Tibial artery (tissue), 4 donors: ENCODE measurements at regions not wholly inside any gene's neighbourhood (a gene's known extent, or its start where the extent isn't known, plus 50 kb on each side); places are given as distances from the start of the nearest gene placed in this dataset.
"Not testable (repeated sequence)": the region's sequence is repeated elsewhere in the genome, so short reads cannot be mapped to it uniquely, and the experiment has no call there.

Experiments used
- DNase-seq, 2 donors: peaks; one replicate each; pipeline ENCODE4 v3.0.0-alpha.2; 2019
- H3K27ac ChIP-seq, 2 donors: fragments of 200-600 bp; sonication (generic) in 1 of 2; 1 replicate in 1 of 2; 2 replicates in 1 of 2; pipeline ENCODE4 v1.5.1; 2018 to 2019; ENCODE audit warnings: mild to moderate bottlenecking in 1 of 2
- H3K27me3 ChIP-seq, 2 donors: fragments of 200-600 bp; sonication (generic) in 1 of 2; one replicate each; pipeline versions ENCODE4 v1.5.1 to v1.6.0; 2016 to 2019
- H3K36me3 ChIP-seq, 3 donors: fragments of 200-600 bp; sonication (generic) in 2 of 3; one replicate each; pipeline ENCODE4 v1.5.1; 2016 to 2019; ENCODE audit warnings: mild to moderate bottlenecking in 2 of 3
- H3K4me1 ChIP-seq, 4 donors: fragments of 200-600 bp; sonication (generic) in 2 of 4; 1 replicate in 3 of 4; 2 replicates in 1 of 4; pipeline ENCODE4 v1.5.1; 2016 to 2019
- H3K4me3 ChIP-seq, 2 donors: fragments of 200-600 bp; sonication (generic) in 1 of 2; 1 replicate in 1 of 2; 2 replicates in 1 of 2; pipeline ENCODE4 v1.5.1; 2018 to 2019; ENCODE audit warnings: mild to moderate bottlenecking in 2 of 2
- H3K9me3 ChIP-seq, 3 donors: fragments of 200-600 bp; sonication (generic) in 1 of 3; one replicate each; pipeline ENCODE4 v1.5.1; 2016 to 2019
- CTCF ChIP-seq, 2 experiments: fragments of 200-600 bp in 1 of 2; fragments of 450-650 bp in 1 of 2; IDR thresholded peaks; one replicate each; pipeline ENCODE4 v1.5.1; 2017 to 2019; ENCODE audit warnings: antibody characterized with exemption in 2 of 2, mild to moderate bottlenecking in 1 of 2, moderate library complexity in 1 of 2
- intact Hi-C: fragments of 100-400 bp; cut with DNase I; formaldehyde crosslinking; loops from one replicate; pipeline ENCODE4 v1.15.0; 2023; ENCODE audit warnings: low total_unique reads

DNA sequence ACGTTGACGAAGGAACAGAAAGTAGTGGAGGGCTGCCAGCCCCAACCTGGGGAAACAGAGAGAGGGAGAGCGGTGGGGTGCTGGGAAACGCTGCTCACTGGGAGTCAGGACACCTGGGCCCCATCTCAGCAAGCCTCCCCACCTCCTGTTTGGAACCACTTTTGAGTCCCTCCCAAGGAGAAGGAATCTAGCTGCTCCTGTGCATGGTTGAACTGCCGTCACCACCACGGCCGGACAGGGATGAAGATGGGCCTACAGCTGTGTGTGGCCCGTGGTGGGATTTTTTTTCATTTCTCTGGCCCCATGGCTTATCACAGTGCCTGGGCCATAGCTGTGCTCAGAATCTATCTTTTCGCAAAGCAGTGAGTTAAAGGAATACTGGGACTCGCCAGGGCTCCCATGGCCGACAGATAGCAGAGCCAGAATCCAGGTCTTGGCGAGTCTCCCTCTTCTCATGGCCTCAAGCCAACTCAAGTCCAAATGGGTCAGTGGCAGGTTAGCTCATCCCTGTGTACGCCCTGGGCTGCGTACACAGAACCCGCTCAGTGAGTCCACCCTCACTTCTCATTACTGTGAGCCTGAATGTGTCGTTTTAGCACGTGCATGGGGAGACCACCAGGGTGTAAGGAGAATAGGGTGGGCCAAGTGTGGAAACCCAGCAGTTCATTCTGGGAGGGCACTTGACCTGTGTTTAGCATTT is 271.2 kb downstream of the FAM43A start:
- Histone ChIP-seq H3K27me3 (peaks cover 0 to 4% of the 10 kb centered on the region in 2 donors), H3K9me3 (no peaks in the 10 kb centered on the region), H3K36me3 (no peaks in the 10 kb centered on the region), H3K4me3 (no peak overlapping the region), H3K27ac (no peak overlapping the region), H3K4me1 (no peaks in the 10 kb centered on the region)
- intact Hi-C loops = no loop called here
- no peak for DNase-seq
- TF ChIP-seq CTCF (IDR thresholded peaks at IDR 0.05) = no peak

- H3K9me3 ChIP-seq = no peaks in the 10 kb centered on the region
- no peak overlapping the region for H3K4me3 ChIP-seq
- peaks cover 0 to 4% of the 10 kb centered on the region in 2 donors for H3K27me3 ChIP-seq
- intact Hi-C loops = no loop called here
- H3K36me3 ChIP-seq = no peaks in the 10 kb centered on the region
- no peaks in the 10 kb centered on the region for H3K4me1 ChIP-seq
- TF ChIP-seq CTCF (IDR thresholded peaks at IDR 0.05) = no peak
- H3K27ac ChIP-seq = no peak overlapping the region
- no peak for DNase-seq
Measured at GRCh38 chr3:194957743-194958240, 272.1 kb downstream of the FAM43A start.

GRCh38 chr3:194959217-194959616 is 273.5 kb downstream of the FAM43A start:
- H3K9me3 ChIP-seq = no peaks in the 10 kb centered on the region
- H3K4me3 ChIP-seq = no peak overlapping the region
- TF ChIP-seq CTCF (IDR thresholded peaks at IDR 0.05) = no peak
- H3K27me3 ChIP-seq = peaks cover 0 to 4% of the 10 kb centered on the region in 2 donors
- intact Hi-C loops = no loop called here
- no peaks in the 10 kb centered on the region for H3K36me3 ChIP-seq
- H3K27ac ChIP-seq = no peak overlapping the region
- DNase-seq = no peak
- H3K4me1 ChIP-seq = no peaks in the 10 kb centered on the region

DNA sequence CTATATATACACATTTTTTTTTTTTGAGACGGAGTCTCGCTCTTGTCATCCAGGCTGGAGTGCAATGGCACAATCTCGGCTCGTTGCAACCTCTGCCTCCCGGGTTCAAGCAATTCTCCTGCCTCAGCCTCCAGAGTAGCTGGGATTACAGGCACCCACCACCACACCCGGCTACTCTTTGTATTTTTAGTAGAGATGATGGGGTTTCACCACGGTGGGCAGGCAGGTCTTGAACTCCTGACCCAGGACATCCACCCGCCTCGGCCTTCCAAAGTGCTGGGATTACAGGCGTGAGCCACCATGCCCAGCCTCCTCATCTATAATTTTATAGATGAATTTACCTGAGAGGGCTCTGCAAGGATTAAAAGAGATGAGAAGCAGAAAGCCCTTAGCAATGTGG is 274.0 kb downstream of the FAM43A start:
- H3K9me3 ChIP-seq, H3K36me3 ChIP-seq, intact Hi-C loops, H3K4me1 ChIP-seq, H3K4me3 ChIP-seq, H3K27me3 ChIP-seq, H3K27ac ChIP-seq, DNase-seq: not testable (repeated sequence)

- TF ChIP-seq CTCF (IDR thresholded peaks at IDR 0.05) = no peak
- no peak overlapping the region for H3K27ac ChIP-seq
- no peaks in the 10 kb centered on the region for H3K9me3 ChIP-seq
- peaks cover 0 to 4% of the 10 kb centered on the region in 2 donors for H3K27me3 ChIP-seq
- no peak for DNase-seq
- intact Hi-C loops = no loop called here
- H3K4me3 ChIP-seq = no peak overlapping the region
- H3K36me3 ChIP-seq = no peaks in the 10 kb centered on the region
- no peaks in the 10 kb centered on the region for H3K4me1 ChIP-seq
Measured at GRCh38 chr3:194960446-194961032, 274.9 kb downstream of the FAM43A start.

DNA sequence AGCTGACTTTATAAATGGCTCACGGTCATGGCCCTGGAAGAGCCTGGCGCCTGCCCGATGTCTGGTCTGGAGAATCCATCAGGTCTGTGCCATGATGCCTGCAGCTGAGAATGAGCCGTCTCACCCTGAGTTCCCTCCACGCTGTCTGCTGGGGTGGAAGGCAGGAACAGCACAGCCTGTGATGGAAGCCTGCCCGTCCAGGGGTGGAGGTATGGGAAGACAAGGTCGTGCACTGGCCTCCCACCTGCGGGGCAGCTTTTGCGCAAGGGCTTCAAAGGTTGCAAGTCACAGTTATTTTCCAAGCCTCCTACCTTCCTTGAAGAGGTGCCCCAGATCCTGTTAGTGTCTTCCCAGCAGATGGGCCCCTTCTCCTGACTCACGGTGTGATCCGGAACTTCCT is 275.5 kb downstream of the FAM43A start:
- H3K4me3 ChIP-seq = no peak overlapping the region
- peaks cover 0 to 4% of the 10 kb centered on the region in 2 donors for H3K27me3 ChIP-seq
- no peaks in the 10 kb centered on the region for H3K4me1 ChIP-seq
- no peak for TF ChIP-seq CTCF (IDR thresholded peaks at IDR 0.05)
- intact Hi-C loops = no loop called here
- no peak for DNase-seq
- no peak overlapping the region for H3K27ac ChIP-seq
- H3K9me3 ChIP-seq = no peaks in the 10 kb centered on the region
- no peaks in the 10 kb centered on the region for H3K36me3 ChIP-seq
